DOHH2 (cell line): ENCODE measurements at regions not wholly inside any gene's neighbourhood (a gene's known extent, or its start where the extent isn't known, plus 50 kb on each side); places are given as distances from the start of the nearest gene placed in this dataset.

Source experiments
- EZH2phosphoT487 ChIP-seq: fragments of 200-600 bp; sonication (generic); IDR thresholded peaks from 2 replicates; pipeline ENCODE4 v1.6.1; 2017; ENCODE audit warnings: borderline replicate concordance, mild to moderate bottlenecking, antibody characterized with exemption, low read length, moderate library complexity, mixed read lengths
- TF ChIP-seq, protein P1 (sequence below): fragments of 200-600 bp; sonication (generic); IDR thresholded peaks from one replicate; pipeline ENCODE4 v1.5.1; 2014; ENCODE audit warnings: antibody characterized with exemption, mild to moderate bottlenecking, low read depth, low read length; ENCODE audit not compliant: poor library complexity, severe bottlenecking

DNA sequence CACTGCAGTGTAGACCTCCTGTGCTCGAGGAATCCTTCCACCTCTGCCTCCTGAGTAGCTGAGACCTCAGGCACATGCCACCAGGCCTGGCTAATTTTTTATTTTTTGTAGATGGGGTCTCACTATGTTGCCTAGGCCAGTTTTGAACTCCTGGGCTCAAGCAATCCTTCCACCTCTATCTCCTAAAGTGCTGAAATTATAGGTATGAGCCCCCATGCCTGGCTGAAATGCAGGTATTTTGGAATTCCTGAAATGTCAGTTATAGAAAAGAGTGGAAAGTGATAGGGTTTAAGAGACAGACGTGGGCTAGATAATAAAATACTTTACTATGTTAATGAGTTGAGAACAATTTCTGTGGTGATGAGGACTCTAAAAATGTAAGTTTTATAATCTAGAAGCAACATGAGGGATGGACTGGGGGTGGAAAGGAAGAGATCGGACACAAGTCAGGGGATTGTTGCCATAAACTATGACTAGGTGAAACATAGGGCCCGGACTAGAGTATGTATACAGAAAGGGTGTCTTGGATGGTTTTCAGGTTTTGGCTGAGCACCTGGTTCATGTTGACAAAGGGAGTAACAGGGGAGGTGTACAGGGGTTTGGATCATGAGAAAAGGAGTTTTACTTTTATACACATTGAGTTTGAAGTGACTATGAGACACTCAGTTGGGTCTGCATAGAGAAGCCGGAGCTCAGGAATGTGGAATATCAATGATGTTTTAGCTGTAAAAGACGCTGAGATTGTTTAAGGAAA, 165.6 kb upstream of the STARD13 start:
- TF ChIP-seq, protein P1, sequence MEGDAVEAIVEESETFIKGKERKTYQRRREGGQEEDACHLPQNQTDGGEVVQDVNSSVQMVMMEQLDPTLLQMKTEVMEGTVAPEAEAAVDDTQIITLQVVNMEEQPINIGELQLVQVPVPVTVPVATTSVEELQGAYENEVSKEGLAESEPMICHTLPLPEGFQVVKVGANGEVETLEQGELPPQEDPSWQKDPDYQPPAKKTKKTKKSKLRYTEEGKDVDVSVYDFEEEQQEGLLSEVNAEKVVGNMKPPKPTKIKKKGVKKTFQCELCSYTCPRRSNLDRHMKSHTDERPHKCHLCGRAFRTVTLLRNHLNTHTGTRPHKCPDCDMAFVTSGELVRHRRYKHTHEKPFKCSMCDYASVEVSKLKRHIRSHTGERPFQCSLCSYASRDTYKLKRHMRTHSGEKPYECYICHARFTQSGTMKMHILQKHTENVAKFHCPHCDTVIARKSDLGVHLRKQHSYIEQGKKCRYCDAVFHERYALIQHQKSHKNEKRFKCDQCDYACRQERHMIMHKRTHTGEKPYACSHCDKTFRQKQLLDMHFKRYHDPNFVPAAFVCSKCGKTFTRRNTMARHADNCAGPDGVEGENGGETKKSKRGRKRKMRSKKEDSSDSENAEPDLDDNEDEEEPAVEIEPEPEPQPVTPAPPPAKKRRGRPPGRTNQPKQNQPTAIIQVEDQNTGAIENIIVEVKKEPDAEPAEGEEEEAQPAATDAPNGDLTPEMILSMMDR = no peak
- TF ChIP-seq EZH2phosphoT487 = no peak
